ENCODE measurements at regions not wholly inside any gene's neighbourhood (a gene's known extent, or its start where the extent isn't known, plus 50 kb on each side); places are given as distances from the start of the nearest gene placed in this dataset.

DNA sequence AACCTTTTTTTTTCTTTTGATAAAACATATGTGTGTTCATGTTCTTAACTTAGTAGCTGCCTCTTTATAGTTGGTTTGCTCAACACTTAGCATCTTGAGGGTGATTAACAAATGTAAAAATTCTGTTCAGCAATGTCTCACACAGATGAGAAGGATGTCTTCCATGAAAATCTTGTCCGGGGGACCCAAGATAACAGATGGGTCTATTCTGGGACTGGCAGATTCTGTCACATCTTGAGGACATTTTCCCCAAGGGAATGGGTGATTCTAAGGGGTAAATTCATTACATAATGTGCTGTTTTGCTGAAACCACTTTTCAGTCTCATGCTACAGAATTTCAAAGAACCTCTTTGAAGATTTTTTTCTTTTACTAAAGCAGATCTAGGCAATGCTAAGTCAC is 342.2 kb downstream of the IGSF11 start:
- no peaks in the 10 kb centered on the region for H3K9me2 ChIP-seq (ENCODE audit: insufficient read depth)
- H3K4me3 ChIP-seq, result no peak overlapping the region
- H3K4me1 ChIP-seq (ENCODE audit: insufficient read depth), result no peaks in the 10 kb centered on the region
- no peak overlapping the region for H3K27ac ChIP-seq
- no peaks in the 10 kb centered on the region for H3F3A ChIP-seq (ENCODE audit: insufficient read depth)
- in situ Hi-C loops (cut with MboI), result no loop called here
- DNase-seq, result no peak
- H2AFZ ChIP-seq, result no peak overlapping the region
- H3K9me3 ChIP-seq (ENCODE audit: low read depth), result no peaks in the 10 kb centered on the region
- 0 to 7% methylated on average over 1 of the region's 1 CpG for WGBS, 2 experiments (ENCODE audit: low coverage in 1 of 2, low lambda C conversion rate in 2 of 2, missing lambda C conversion rate in 2 of 2)
- H3K36me3 ChIP-seq (ENCODE audit: low read depth), result no peaks in the 10 kb centered on the region
- H3K79me2 ChIP-seq (ENCODE audit: insufficient read depth), result no peaks in the 10 kb centered on the region
- no peak overlapping the region for H3K4me2 ChIP-seq (ENCODE audit: unreplicated experiment)
- TF ChIP-seq EZH2phosphoT487 (IDR thresholded peaks at IDR 0.05; ENCODE audit: insufficient read depth, low read depth), result no peak
- TF ChIP-seq EZH2 (IDR thresholded peaks at IDR 0.05; ENCODE audit: insufficient read depth, poor library complexity, severe bottlenecking), result no peak
- no peak overlapping the region for H3K9ac ChIP-seq
- H3K27me3 ChIP-seq (replicated peaks; ENCODE audit: insufficient read depth), result no peaks in the 10 kb centered on the region
- H4K20me1 ChIP-seq (ENCODE audit: insufficient read depth), result no peaks in the 10 kb centered on the region

- TF ChIP-seq EZH2 (IDR thresholded peaks at IDR 0.05; ENCODE audit: insufficient read depth, poor library complexity, severe bottlenecking) (no peak), EZH2phosphoT487 (IDR thresholded peaks at IDR 0.05; ENCODE audit: insufficient read depth, low read depth) (no peak)
- H2AFZ ChIP-seq, result no peak overlapping the region
- H3K27me3 ChIP-seq (replicated peaks; ENCODE audit: insufficient read depth), result no peaks in the 10 kb centered on the region
- no peaks in the 10 kb centered on the region for H3K9me2 ChIP-seq (ENCODE audit: insufficient read depth)
- no peaks in the 10 kb centered on the region for H3K4me1 ChIP-seq (ENCODE audit: insufficient read depth)
- WGBS, 2 experiments (ENCODE audit: low coverage in 1 of 2, low lambda C conversion rate in 2 of 2, missing lambda C conversion rate in 2 of 2), result 20 to 24% methylated on average over 12 of the region's 12 CpGs
- H3K4me3 ChIP-seq, result no peak overlapping the region
- no peak for DNase-seq
- H3K9me3 ChIP-seq (ENCODE audit: low read depth), result no peaks in the 10 kb centered on the region
- no peak overlapping the region for H3K4me2 ChIP-seq (ENCODE audit: unreplicated experiment)
- no peak overlapping the region for H3K9ac ChIP-seq
- in situ Hi-C loops (cut with MboI), result no loop called here
- no peaks in the 10 kb centered on the region for H3K36me3 ChIP-seq (ENCODE audit: low read depth)
- no peaks in the 10 kb centered on the region for H3F3A ChIP-seq (ENCODE audit: insufficient read depth)
- H3K27ac ChIP-seq, result no peak overlapping the region
- no peaks in the 10 kb centered on the region for H3K79me2 ChIP-seq (ENCODE audit: insufficient read depth)
- no peaks in the 10 kb centered on the region for H4K20me1 ChIP-seq (ENCODE audit: insufficient read depth)
Measured at GRCh38 chr3:118705487-118706219, 329.0 kb downstream of the IGSF11 start.

GRCh38 chr3:118707991-118708390 is 326.7 kb downstream of the IGSF11 start:
- no peak overlapping the region for H3K4me2 ChIP-seq (ENCODE audit: unreplicated experiment)
- no peaks in the 10 kb centered on the region for H3K79me2 ChIP-seq (ENCODE audit: insufficient read depth)
- in situ Hi-C loops (cut with MboI), result no loop called here
- H3K27me3 ChIP-seq (replicated peaks; ENCODE audit: insufficient read depth), result no peaks in the 10 kb centered on the region
- H4K20me1 ChIP-seq (ENCODE audit: insufficient read depth), result no peaks in the 10 kb centered on the region
- H2AFZ ChIP-seq, result no peak overlapping the region
- H3K36me3 ChIP-seq (ENCODE audit: low read depth), result no peaks in the 10 kb centered on the region
- no peak for DNase-seq
- H3K27ac ChIP-seq, result no peak overlapping the region
- TF ChIP-seq EZH2phosphoT487 (IDR thresholded peaks at IDR 0.05; ENCODE audit: insufficient read depth, low read depth), result no peak
- TF ChIP-seq EZH2 (IDR thresholded peaks at IDR 0.05; ENCODE audit: insufficient read depth, poor library complexity, severe bottlenecking), result no peak
- no peaks in the 10 kb centered on the region for H3K4me1 ChIP-seq (ENCODE audit: insufficient read depth)
- H3K4me3 ChIP-seq, result no peak overlapping the region
- no peaks in the 10 kb centered on the region for H3K9me2 ChIP-seq (ENCODE audit: insufficient read depth)
- no peaks in the 10 kb centered on the region for H3F3A ChIP-seq (ENCODE audit: insufficient read depth)
- no peak overlapping the region for H3K9ac ChIP-seq
- no peaks in the 10 kb centered on the region for H3K9me3 ChIP-seq (ENCODE audit: low read depth)

GRCh38 chr3:118710532-118710931 is 324.1 kb downstream of the IGSF11 start:
- Histone ChIP-seq H3K4me1 (ENCODE audit: insufficient read depth) (no peaks in the 10 kb centered on the region), H3K9me2 (ENCODE audit: insufficient read depth) (no peaks in the 10 kb centered on the region), H3K9ac (no peak overlapping the region), H4K20me1 (ENCODE audit: insufficient read depth) (no peaks in the 10 kb centered on the region), H3K27ac (no peak overlapping the region), H3K9me3 (ENCODE audit: low read depth) (no peaks in the 10 kb centered on the region), H3K79me2 (ENCODE audit: insufficient read depth) (no peaks in the 10 kb centered on the region), H3K36me3 (ENCODE audit: low read depth) (no peaks in the 10 kb centered on the region), H3K4me3 (no peak overlapping the region), H3K27me3 (replicated peaks; ENCODE audit: insufficient read depth) (no peaks in the 10 kb centered on the region), H2AFZ (no peak overlapping the region), H3F3A (ENCODE audit: insufficient read depth) (no peaks in the 10 kb centered on the region), H3K4me2 (ENCODE audit: unreplicated experiment) (no peak overlapping the region)
- DNase-seq, result no peak
- in situ Hi-C loops (cut with MboI), result no loop called here
- 24 to 29% methylated on average over 2 of the region's 2 CpGs for WGBS, 2 experiments (ENCODE audit: low coverage in 1 of 2, low lambda C conversion rate in 2 of 2, missing lambda C conversion rate in 2 of 2)
- TF ChIP-seq EZH2 (IDR thresholded peaks at IDR 0.05; ENCODE audit: insufficient read depth, poor library complexity, severe bottlenecking) (no peak), EZH2phosphoT487 (IDR thresholded peaks at IDR 0.05; ENCODE audit: insufficient read depth, low read depth) (no peak)

Data from GM23248 (cell line).